ENCODE measurements at regions not wholly inside any gene's neighbourhood (a gene's known extent, or its start where the extent isn't known, plus 50 kb on each side); places are given as distances from the start of the nearest gene placed in this dataset.

DNA sequence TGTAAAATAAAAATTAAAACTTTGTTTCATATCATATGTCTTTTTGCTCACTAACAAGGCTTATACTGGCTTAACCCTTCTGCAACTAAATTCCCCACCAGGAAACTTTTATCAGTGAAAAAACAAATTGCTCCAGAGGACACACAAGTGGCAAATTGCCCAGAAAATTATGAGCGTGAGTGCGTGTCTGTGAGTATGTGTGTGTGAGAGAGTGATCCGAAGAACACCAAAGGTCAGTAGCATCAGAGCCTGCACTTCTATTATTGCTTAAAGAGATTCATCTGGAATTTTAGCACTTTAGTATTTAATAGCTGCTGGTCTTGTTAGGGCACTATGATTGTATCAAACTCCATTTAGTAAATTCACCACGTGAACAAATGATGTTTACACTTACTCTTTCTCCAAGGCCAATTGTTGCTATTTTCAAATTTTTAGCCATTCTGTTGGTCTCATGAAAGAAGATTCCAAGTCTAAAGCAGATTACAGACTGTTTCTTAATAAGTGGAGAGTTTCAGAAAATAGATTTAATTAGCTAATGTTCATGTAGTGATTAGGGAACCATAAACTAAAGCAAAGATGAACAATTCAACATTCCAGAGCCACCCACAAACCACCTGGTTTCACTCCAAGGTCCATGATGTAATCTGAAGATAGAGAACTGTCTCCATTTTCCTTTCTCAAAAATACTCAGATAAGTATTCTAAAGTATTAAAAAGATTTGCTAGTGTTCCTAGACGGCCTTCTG is 91.1 kb upstream of the IL12A start:
- TF ChIP-seq, protein P1, sequence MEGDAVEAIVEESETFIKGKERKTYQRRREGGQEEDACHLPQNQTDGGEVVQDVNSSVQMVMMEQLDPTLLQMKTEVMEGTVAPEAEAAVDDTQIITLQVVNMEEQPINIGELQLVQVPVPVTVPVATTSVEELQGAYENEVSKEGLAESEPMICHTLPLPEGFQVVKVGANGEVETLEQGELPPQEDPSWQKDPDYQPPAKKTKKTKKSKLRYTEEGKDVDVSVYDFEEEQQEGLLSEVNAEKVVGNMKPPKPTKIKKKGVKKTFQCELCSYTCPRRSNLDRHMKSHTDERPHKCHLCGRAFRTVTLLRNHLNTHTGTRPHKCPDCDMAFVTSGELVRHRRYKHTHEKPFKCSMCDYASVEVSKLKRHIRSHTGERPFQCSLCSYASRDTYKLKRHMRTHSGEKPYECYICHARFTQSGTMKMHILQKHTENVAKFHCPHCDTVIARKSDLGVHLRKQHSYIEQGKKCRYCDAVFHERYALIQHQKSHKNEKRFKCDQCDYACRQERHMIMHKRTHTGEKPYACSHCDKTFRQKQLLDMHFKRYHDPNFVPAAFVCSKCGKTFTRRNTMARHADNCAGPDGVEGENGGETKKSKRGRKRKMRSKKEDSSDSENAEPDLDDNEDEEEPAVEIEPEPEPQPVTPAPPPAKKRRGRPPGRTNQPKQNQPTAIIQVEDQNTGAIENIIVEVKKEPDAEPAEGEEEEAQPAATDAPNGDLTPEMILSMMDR (IDR thresholded peaks at IDR 0.05; ENCODE audit: insufficient read depth, low read depth, low read length, missing control alignments), result no peak
- H3K4me3 ChIP-seq (ENCODE audit: low read length), result no peak overlapping the region
- DNase-seq (ENCODE audit: low read depth), result no peak

DNA sequence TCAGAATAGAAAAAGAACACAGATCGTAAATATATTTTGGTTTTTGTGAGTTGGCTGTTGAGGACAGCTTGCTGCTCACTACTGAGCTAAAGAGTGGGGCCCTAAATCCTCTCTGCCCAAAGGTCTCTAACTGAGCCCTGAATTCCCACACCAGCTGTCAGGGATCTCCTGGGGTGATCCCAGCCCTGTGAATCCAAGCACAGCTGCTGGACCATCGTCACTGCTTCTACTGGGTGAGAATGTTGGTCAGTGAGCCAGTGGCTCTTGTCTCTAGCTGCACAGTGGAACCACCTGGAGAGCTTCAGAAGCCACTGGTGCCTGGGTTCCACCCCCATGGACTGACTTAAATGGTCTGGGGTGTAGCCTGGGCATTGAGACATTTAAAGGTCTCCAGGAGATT is 90.5 kb upstream of the IL12A start:
- no peak overlapping the region for H3K4me3 ChIP-seq (ENCODE audit: low read length)
- TF ChIP-seq, protein P1 (IDR thresholded peaks at IDR 0.05; ENCODE audit: insufficient read depth, low read depth, low read length, missing control alignments), result no peak

DNA sequence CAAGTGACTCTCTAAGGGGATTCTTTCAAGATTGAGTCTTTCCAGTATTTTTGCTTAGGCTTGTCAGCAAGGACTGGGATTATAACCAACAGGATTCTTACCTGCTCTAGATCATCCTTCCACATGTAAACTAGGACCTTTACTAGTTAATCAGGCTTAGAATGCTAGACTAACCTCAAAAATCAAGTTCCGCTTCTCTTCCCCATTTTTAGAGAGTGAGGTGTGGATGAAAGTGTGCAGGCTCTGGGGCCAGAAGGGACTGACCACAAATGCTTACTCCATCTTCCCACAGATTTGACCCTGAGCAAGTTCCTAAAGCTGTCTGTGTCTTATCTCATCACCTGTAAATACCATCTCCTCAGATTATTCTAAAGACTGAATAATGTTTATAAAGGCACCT is 89.5 kb upstream of the IL12A start:
- TF ChIP-seq, protein P1 (IDR thresholded peaks at IDR 0.05; ENCODE audit: insufficient read depth, low read depth, low read length, missing control alignments), result no peak
- H3K4me3 ChIP-seq (ENCODE audit: low read length), result no peak overlapping the region
- DNase-seq (ENCODE audit: low read depth), result no peak

More for the DNA sequence above, 90.5 kb upstream of the IL12A start:
- no peak for DNase-seq (ENCODE audit: low read depth)

DNA sequence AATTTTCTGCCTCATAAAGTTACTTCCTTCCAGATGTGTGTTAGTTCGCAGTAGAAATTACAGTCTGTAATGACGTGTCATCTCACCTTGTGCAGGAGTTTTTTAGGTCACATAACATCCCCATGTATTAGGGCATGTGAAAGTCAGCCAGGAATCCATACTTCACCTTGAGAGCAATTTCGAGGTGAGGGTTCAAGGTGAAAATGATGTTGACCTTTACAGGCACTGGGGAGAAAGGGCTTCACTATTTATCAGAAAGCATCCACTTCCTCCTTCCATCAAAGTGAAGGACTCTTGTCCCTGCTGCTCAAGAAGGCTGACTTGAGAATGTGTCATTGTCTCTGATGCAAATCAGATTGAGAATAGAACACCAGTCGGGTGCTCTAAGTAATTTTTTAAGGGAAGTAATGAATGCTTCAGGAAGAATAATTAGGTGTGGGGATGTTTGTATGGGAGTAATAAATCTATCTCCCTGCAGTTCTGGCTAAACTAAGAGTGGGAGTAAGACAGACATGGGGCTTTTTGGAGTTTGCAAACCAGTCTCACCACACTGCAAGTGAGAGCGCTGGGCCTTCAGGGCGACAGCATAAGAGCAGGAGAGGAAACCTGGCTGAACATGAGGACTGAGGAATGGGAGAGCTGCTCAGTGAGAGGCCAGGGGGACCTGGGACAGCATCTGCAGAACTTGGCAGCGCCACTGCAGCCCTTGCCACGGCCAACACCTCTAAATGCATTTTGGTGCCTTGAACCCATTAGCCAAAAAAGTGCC is 85.9 kb upstream of the IL12A start:
- DNase-seq (ENCODE audit: low read depth), result no peak
- no peak overlapping the region for H3K4me3 ChIP-seq (ENCODE audit: low read length)
- TF ChIP-seq, protein P1 (IDR thresholded peaks at IDR 0.05; ENCODE audit: insufficient read depth, low read depth, low read length, missing control alignments), result no peak

DNA sequence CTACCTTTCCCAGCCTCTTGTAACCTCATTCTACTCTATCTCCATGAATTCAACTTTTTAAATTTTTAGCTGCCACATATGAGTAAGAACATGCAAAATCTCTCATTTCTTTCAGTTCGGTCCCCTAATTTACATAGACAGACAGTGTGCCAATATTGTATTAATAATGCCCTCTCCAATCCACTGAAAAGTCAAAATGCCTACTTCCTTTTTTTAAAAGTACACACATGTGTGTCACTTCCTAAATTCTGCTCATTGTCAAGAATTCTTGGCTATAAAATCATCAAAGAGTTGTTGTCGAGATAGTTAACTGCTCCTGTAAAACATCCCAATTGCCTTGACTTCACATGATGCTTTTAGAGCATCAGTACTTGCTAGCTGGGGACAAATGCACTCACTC is 84.2 kb upstream of the IL12A start:
- TF ChIP-seq, protein P1 (IDR thresholded peaks at IDR 0.05; ENCODE audit: insufficient read depth, low read depth, low read length, missing control alignments), result no peak
- DNase-seq (ENCODE audit: low read depth), result no peak
- H3K4me3 ChIP-seq (ENCODE audit: low read length), result no peak overlapping the region

DNA sequence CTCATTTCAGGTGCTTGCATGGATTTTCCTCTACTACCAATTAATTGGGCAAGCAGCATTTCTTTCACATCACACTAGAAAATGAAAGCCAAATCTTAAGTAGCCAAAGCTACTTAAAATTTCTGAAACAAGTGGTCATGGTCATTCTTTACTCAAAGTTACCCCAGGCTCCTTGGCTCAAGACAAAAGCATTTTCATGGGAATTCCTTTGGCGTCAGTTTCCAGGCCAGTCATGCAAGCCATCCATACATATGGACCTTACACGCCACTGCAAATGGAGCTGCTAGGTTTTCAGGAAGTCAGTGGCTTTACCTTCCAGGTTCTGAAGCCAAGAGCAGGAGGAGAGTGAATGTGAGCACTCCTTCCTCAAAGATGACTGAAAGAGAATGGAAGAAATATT is 83.7 kb upstream of the IL12A start:
- no peak overlapping the region for H3K4me3 ChIP-seq (ENCODE audit: low read length)
- DNase-seq (ENCODE audit: low read depth), result no peak

More for the DNA sequence above, 83.7 kb upstream of the IL12A start:
- TF ChIP-seq, protein P1 (IDR thresholded peaks at IDR 0.05; ENCODE audit: insufficient read depth, low read depth, low read length, missing control alignments), result no peak
